GM13976 (cell line): ENCODE measurements at regions not wholly inside any gene's neighbourhood (a gene's known extent, or its start where the extent isn't known, plus 50 kb on each side); places are given as distances from the start of the nearest gene placed in this dataset.

Experiments
- DNase-seq: peaks from one replicate; pipeline ENCODE4 v3.0.0; 2012; ENCODE audit warnings: low spot score
- CTCF ChIP-seq: IDR thresholded peaks from 2 replicates; pipeline ENCODE4 v1.5.1; 2012; ENCODE audit warnings: borderline replicate concordance, mild to moderate bottlenecking; ENCODE audit not compliant: insufficient read depth; ENCODE audit errors: extremely low read depth, missing control alignments, control extremely low read depth
- in situ Hi-C: fragments of 300-500 bp; cut with MboI; formaldehyde crosslinking; loops from one replicate; pipeline ENCODE4 v1.12.0; 2022; ENCODE audit warnings: low sequenced_read_pairs, mixed read lengths, inconsistent platforms; ENCODE audit not compliant: unreplicated experiment

DNA sequence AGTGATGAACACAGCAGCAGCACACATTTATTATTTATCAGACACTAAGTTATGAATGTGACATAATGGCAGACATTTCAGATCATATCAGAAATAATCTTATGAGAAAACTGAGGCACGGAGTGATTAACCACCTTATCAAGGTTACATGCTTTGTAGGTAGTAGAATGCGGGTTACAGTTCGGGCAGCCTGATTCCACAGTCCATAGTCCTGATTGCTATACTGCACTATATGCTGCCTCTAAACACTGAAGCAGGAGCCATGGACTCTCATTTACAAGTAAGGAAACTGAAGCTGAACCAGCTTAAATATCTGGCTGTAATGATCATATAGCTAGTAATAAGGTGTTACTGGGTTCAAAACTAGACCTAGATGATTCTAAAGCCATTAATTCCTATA, 291.3 kb upstream of the ADAMTSL1 start:
- DNase-seq = no peak
- in situ Hi-C loops = no loop called here
- TF ChIP-seq CTCF = no peak

- no peak for DNase-seq
- no peak for TF ChIP-seq CTCF
- in situ Hi-C loops = no loop called here
These were observed 290.0 kb upstream of the ADAMTSL1 start for GRCh38 chr9:18183974-18184373.

DNA sequence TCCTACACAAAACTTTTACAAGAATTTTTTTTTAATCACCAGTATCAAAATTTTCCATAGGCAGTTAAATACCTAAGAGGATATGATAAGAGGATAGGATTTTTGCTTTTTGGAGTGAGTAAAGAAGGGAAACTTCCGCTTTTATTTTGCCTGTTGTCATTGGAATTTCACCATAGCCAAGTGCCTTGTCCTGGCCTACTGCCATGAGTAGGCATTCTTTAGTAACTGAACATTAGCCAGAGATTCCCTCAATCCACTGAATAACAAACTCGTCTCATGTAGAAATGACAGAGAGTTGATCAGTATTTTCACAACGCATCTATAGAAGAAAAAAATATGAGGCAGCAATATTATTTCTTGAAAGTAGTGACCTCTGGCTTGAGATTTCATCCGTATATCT, 289.6 kb upstream of the ADAMTSL1 start:
- DNase-seq = no peak
- in situ Hi-C loops = no loop called here
- no peak for TF ChIP-seq CTCF

DNA sequence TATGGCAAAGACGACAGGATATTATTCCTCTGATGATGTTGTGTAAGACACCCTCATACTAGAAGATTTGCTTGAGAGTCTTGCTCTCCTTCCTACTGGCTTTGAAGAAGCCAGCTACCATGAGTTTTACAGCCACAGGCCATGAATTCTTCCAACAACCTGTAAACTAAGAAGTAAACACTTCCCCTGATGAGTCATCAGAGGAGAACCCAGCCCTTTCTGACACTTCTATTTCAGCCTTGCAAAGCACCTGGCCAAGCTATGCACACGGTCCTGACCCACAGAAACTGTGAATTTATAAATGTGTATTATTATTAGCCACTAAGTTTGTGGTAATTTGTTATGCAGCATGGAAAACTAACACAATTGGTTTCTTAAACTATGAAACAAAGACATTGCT, 288.8 kb upstream of the ADAMTSL1 start:
- no peak for TF ChIP-seq CTCF
- no peak for DNase-seq
- in situ Hi-C loops = no loop called here

DNA sequence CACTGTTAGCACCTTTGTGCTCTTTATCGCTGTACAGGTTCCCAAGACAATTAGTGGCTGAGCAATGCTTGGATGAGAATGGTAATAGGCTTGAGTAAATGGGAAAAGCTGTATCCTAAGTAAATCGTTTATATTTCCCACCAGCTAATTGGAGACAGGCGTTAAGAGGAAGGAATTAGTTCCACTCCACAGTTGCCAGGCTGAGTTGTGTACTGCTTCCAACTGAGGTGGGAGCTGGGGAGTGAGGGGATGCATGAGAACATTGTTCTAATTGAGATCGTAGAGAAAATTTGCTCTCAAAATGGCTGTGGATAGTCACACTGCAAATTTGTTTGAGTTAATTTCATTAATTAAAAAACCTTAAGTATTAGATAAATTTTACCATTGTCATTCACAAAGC, 285.0 kb upstream of the ADAMTSL1 start:
- TF ChIP-seq CTCF = no peak
- no peak for DNase-seq
- in situ Hi-C loops = no loop called here

DNA sequence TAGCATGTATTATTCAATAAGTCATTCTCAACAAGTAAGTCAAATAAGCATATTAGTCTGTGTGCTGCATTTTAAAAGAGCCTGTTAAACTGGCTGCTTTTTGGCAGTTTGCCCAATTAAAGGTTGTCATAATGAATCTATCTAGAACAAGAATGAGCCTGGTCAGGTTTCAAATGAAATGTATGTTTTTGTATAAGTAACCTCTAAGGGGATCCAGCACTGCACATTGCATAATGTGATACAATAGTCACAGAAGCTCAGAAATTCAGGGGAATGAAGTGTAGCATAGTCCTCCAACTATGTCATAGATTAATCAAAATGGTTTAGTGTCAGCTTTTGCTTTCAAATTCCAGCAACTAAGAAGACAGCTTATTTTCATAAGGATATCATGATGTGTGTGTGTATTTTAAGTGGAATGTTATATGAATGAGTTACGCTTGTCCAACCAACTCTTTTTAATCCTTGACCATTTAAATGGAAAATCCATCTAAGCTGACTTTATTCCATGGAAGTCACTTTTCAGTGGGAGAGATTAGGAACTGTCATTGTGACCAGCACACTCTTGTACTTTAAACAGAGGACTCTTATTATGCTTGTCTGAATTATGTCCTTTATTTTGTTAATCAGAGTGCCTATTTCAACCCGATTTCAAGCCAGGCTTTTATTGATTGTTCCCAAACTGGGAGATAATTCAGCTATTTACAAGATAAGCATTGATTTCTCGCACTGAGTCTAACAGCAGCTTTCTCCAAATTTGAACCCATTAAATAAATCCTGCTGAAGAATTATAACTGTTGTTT, 283.9 kb upstream of the ADAMTSL1 start:
- in situ Hi-C loops = no loop called here
- TF ChIP-seq CTCF = no peak
- DNase-seq = no peak

- TF ChIP-seq CTCF = no peak
- in situ Hi-C loops = no loop called here
- DNase-seq = no peak
These were observed 283.1 kb upstream of the ADAMTSL1 start for GRCh38 chr9:18190671-18191374.
